ENCODE measurements at regions not wholly inside any gene's neighbourhood (a gene's known extent, or its start where the extent isn't known, plus 50 kb on each side); places are given as distances from the start of the nearest gene placed in this dataset.

GRCh38 chr7:138238734-138239659, 162.7 kb downstream of the AKR1D1 start:
- ChIA-PET CTCF (no interaction called here), POLR2A (no interaction called here)
- DNase-seq (ENCODE audit: low read depth): no peak
- Histone ChIP-seq H3K4me3 (ENCODE audit: low read depth, low read length) (no peak overlapping the region), H3K36me3 (ENCODE audit: control insufficient read depth, insufficient read depth, low read length) (no peaks in the 10 kb centered on the region), H3K27me3 (ENCODE audit: control insufficient read depth, insufficient read depth, low read length) (no peaks in the 10 kb centered on the region)
- no peak for TF ChIP-seq CTCF (IDR thresholded peaks at IDR 0.05; ENCODE audit: insufficient read depth, low read depth, low read length)

GRCh38 chr7:138243430-138243829, 167.2 kb downstream of the AKR1D1 start:
- CTCF ChIA-PET: no interaction called here
- H3K4me3 ChIP-seq (ENCODE audit: low read depth, low read length): no peak overlapping the region
- H3K36me3 ChIP-seq (ENCODE audit: control insufficient read depth, insufficient read depth, low read length): no peaks in the 10 kb centered on the region
- DNase-seq (ENCODE audit: low read depth): no peak
- no peak for TF ChIP-seq CTCF (IDR thresholded peaks at IDR 0.05; ENCODE audit: insufficient read depth, low read depth, low read length)
- POLR2A ChIA-PET: no interaction called here
- no peaks in the 10 kb centered on the region for H3K27me3 ChIP-seq (ENCODE audit: control insufficient read depth, insufficient read depth, low read length)

- H3K27me3 ChIP-seq (ENCODE audit: control insufficient read depth, insufficient read depth, low read length): no peaks in the 10 kb centered on the region
- DNase-seq (ENCODE audit: low read depth): no peak
- TF ChIP-seq CTCF (IDR thresholded peaks at IDR 0.05; ENCODE audit: insufficient read depth, low read depth, low read length): no peak
- POLR2A ChIA-PET: no interaction called here
- H3K36me3 ChIP-seq (ENCODE audit: control insufficient read depth, insufficient read depth, low read length): no peaks in the 10 kb centered on the region
- CTCF ChIA-PET: no interaction called here
- H3K4me3 ChIP-seq (ENCODE audit: low read depth, low read length): no peak overlapping the region
Measured at GRCh38 chr7:138243836-138244235, 167.6 kb downstream of the AKR1D1 start.

GRCh38 chr7:138244606-138245005, 168.3 kb downstream of the AKR1D1 start:
- DNase-seq (ENCODE audit: low read depth): no peak
- CTCF ChIA-PET: no interaction called here
- POLR2A ChIA-PET: no interaction called here
- Histone ChIP-seq H3K36me3 (ENCODE audit: control insufficient read depth, insufficient read depth, low read length) (no peaks in the 10 kb centered on the region), H3K27me3 (ENCODE audit: control insufficient read depth, insufficient read depth, low read length) (no peaks in the 10 kb centered on the region), H3K4me3 (ENCODE audit: low read depth, low read length) (no peak overlapping the region)
- TF ChIP-seq CTCF (IDR thresholded peaks at IDR 0.05; ENCODE audit: insufficient read depth, low read depth, low read length): no peak

GRCh38 chr7:138245216-138245615, 169.0 kb downstream of the AKR1D1 start:
- H3K4me3 ChIP-seq (ENCODE audit: low read depth, low read length): no peak overlapping the region
- ChIA-PET CTCF (no interaction called here), POLR2A (no interaction called here)
- no peak for DNase-seq (ENCODE audit: low read depth)
- no peaks in the 10 kb centered on the region for H3K27me3 ChIP-seq (ENCODE audit: control insufficient read depth, insufficient read depth, low read length)
- no peaks in the 10 kb centered on the region for H3K36me3 ChIP-seq (ENCODE audit: control insufficient read depth, insufficient read depth, low read length)
- no peak for TF ChIP-seq CTCF (IDR thresholded peaks at IDR 0.05; ENCODE audit: insufficient read depth, low read depth, low read length)

Measured in BJ (cell line).